ENCODE measurements at regions not wholly inside any gene's neighbourhood (a gene's known extent, or its start where the extent isn't known, plus 50 kb on each side); places are given as distances from the start of the nearest gene placed in this dataset.
"Not testable (repeated sequence)": the region's sequence is repeated elsewhere in the genome, so short reads cannot be mapped to it uniquely, and the experiment has no call there.

- no peak for DNase-seq (ENCODE audit: extremely low read depth in 1 of 11, low read depth in 9 of 11, low spot score in 4 of 11)
Observed at GRCh38 chr3:176328666-176329065, 868.6 kb downstream of the TBL1XR1 start.

- DNase-seq (ENCODE audit: extremely low read depth in 1 of 11, low read depth in 9 of 11, low spot score in 4 of 11), result no peak
Observed at GRCh38 chr3:176328198-176328597, 869.1 kb downstream of the TBL1XR1 start.

- not testable (repeated sequence) for DNase-seq (ENCODE audit: extremely low read depth in 1 of 11, low read depth in 9 of 11, low spot score in 4 of 11)
Observed at GRCh38 chr3:176326894-176327490, 870.3 kb downstream of the TBL1XR1 start.

GRCh38 chr3:176321532-176321931 lies 875.8 kb downstream of the TBL1XR1 start:
- DNase-seq (ENCODE audit: extremely low read depth in 1 of 11, low read depth in 9 of 11, low spot score in 4 of 11), result not testable (repeated sequence)

- no peak for DNase-seq (ENCODE audit: extremely low read depth in 1 of 11, low read depth in 9 of 11, low spot score in 4 of 11)
Observed at GRCh38 chr3:176321099-176321498, 876.2 kb downstream of the TBL1XR1 start.

GRCh38 chr3:176313426-176313825 lies 883.9 kb downstream of the TBL1XR1 start:
- no peak for DNase-seq (ENCODE audit: extremely low read depth in 1 of 11, low read depth in 9 of 11, low spot score in 4 of 11)

GRCh38 chr3:176310641-176311040 lies 886.6 kb downstream of the TBL1XR1 start:
- no peak for DNase-seq (ENCODE audit: extremely low read depth in 1 of 11, low read depth in 9 of 11, low spot score in 4 of 11)

- DNase-seq (ENCODE audit: extremely low read depth in 1 of 11, low read depth in 9 of 11, low spot score in 4 of 11), result no peak
Observed at GRCh38 chr3:176302271-176302670, 895.0 kb downstream of the TBL1XR1 start.

GRCh38 chr3:176296066-176296597 lies 901.1 kb downstream of the TBL1XR1 start:
- DNase-seq (ENCODE audit: extremely low read depth in 1 of 11, low read depth in 9 of 11, low spot score in 4 of 11), result no peak

- DNase-seq (ENCODE audit: extremely low read depth in 1 of 11, low read depth in 9 of 11, low spot score in 4 of 11), result no peak
Observed at GRCh38 chr3:176293276-176293675, 904.0 kb downstream of the TBL1XR1 start.

- no peak for DNase-seq (ENCODE audit: extremely low read depth in 1 of 11, low read depth in 9 of 11, low spot score in 4 of 11)
Observed at GRCh38 chr3:176286476-176287085, 910.7 kb downstream of the TBL1XR1 start.

GRCh38 chr3:176275538-176275937 lies 921.7 kb downstream of the TBL1XR1 start:
- no peak for DNase-seq (ENCODE audit: extremely low read depth in 1 of 11, low read depth in 9 of 11, low spot score in 4 of 11)

- no peak for DNase-seq (ENCODE audit: extremely low read depth in 1 of 11, low read depth in 9 of 11, low spot score in 4 of 11)
Observed at GRCh38 chr3:176275113-176275512, 922.2 kb downstream of the TBL1XR1 start.

- no peak for DNase-seq (ENCODE audit: extremely low read depth in 1 of 11, low read depth in 9 of 11, low spot score in 4 of 11)
Observed at GRCh38 chr3:176274161-176274560, 923.1 kb downstream of the TBL1XR1 start.

- DNase-seq (ENCODE audit: extremely low read depth in 1 of 11, low read depth in 9 of 11, low spot score in 4 of 11), result no peak
Observed at GRCh38 chr3:176262071-176262470, 935.2 kb downstream of the TBL1XR1 start.

- no peak for DNase-seq (ENCODE audit: extremely low read depth in 1 of 11, low read depth in 9 of 11, low spot score in 4 of 11)
Observed at GRCh38 chr3:176247191-176247590, 950.1 kb downstream of the TBL1XR1 start.

GRCh38 chr3:176219970-176220369 lies 977.3 kb downstream of the TBL1XR1 start:
- no peak for DNase-seq (ENCODE audit: extremely low read depth in 1 of 11, low read depth in 9 of 11, low spot score in 4 of 11)

- no peak for DNase-seq (ENCODE audit: extremely low read depth in 1 of 11, low read depth in 9 of 11, low spot score in 4 of 11)
Observed at GRCh38 chr3:176214758-176215157, 982.5 kb downstream of the TBL1XR1 start.

GRCh38 chr3:176213314-176213713 lies 984.0 kb downstream of the TBL1XR1 start:
- DNase-seq (ENCODE audit: extremely low read depth in 1 of 11, low read depth in 9 of 11, low spot score in 4 of 11), result not testable (repeated sequence)

- DNase-seq (ENCODE audit: extremely low read depth in 1 of 11, low read depth in 9 of 11, low spot score in 4 of 11), result no peak
Observed at GRCh38 chr3:176208915-176209314, 988.4 kb downstream of the TBL1XR1 start.

GRCh38 chr3:176208283-176208682 lies 989.0 kb downstream of the TBL1XR1 start:
- DNase-seq (ENCODE audit: extremely low read depth in 1 of 11, low read depth in 9 of 11, low spot score in 4 of 11), result no peak

Measured in renal cortex interstitium (tissue), 11 donors.